GM19099 (cell line): ENCODE measurements at regions not wholly inside any gene's neighbourhood (a gene's known extent, or its start where the extent isn't known, plus 50 kb on each side); places are given as distances from the start of the nearest gene placed in this dataset.

Source experiments
- POLR2A ChIP-seq: IDR thresholded peaks from 3 replicates; pipeline ENCODE4 v1.6.1; 2011; ENCODE audit warnings: low read depth; ENCODE audit not compliant: insufficient read length; ENCODE audit errors: extremely low read depth

DNA sequence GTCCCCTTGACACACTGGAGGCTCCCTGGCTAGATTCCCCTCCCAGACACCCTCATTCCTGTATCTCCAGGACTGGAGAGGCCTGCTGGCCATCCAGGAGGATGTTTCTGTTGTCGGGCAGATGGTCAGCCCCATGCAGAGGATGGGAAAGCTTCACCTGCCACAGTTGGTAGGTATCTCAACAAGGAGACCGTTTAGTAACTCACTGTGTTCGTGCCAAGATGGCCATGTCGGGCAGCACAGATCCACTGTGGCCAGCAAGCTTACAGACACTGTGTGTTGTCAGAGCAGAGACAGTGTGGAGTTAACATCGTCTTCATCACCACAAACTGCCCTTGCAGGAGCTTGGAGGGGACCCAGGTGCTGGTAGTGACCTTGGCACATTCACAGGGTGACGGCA, 390.9 kb downstream of the SEC14L1 start:
- TF ChIP-seq POLR2A, result no peak

DNA sequence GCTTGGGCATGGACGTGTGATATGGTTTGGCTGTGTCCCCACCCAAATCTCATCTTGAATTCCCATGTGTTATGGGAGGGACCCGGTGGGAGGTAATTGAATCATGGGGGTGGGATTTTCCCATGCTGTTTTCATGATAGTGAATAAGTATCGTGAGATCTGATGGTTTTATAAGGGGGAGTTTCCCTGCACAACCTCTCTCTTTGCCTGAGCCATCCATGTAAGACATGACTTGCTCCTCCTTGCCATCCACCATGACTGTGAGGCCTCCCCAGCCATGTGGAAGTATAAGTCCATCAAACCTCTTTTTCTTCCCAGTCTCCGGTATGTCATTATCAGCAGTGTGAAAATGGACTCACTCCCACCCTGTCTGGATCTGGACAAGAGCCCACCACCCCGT, 393.4 kb downstream of the SEC14L1 start:
- TF ChIP-seq POLR2A, result no peak

GRCh38 chr17:77535435-77535834, 394.7 kb downstream of the SEC14L1 start:
- no peak for TF ChIP-seq POLR2A

DNA sequence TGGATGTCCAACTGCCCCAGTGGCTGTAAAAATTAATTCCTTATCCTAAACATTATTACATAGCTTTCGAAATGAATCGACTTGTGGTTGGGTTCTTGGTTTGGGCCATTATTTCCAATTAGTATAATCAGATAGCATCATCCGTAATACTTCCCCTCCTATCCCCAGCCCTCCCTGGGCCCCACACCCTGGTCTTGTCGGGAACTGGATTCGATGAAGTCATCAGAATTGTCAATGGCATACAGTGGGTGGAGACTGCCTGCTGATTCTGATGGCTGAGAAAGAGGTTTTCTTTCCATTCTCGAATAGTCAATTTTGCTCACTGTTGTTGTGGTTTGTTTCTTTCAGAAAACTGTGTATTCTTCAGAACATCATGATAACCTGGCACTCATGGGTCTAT, 395.1 kb downstream of the SEC14L1 start:
- TF ChIP-seq POLR2A, result no peak

GRCh38 chr17:77537566-77537965, 396.8 kb downstream of the SEC14L1 start:
- TF ChIP-seq POLR2A, result no peak

GRCh38 chr17:77540531-77540930, 399.8 kb downstream of the SEC14L1 start:
- TF ChIP-seq POLR2A, result no peak

- no peak for TF ChIP-seq POLR2A
These were observed 400.2 kb downstream of the SEC14L1 start for GRCh38 chr17:77540975-77541374.

DNA sequence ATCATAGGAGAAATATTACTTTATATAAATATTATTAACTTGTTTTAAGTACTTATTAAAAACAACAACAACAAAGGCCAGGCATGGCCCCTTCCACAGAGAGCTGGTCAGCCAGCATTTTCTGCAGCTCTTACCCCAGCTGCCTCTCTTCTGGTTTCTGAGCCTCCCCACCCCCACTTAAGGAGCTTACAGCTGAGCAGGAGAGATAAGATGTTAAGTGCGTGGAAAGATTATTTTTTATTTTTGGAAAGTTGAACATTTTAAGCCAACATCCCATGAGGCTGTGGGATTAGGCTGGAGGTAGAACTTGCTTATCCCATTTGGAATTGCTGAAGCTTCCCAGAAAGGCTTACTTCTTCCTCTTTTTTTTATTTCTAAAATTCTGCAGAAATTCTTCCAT, 401.2 kb downstream of the SEC14L1 start:
- no peak for TF ChIP-seq POLR2A

DNA sequence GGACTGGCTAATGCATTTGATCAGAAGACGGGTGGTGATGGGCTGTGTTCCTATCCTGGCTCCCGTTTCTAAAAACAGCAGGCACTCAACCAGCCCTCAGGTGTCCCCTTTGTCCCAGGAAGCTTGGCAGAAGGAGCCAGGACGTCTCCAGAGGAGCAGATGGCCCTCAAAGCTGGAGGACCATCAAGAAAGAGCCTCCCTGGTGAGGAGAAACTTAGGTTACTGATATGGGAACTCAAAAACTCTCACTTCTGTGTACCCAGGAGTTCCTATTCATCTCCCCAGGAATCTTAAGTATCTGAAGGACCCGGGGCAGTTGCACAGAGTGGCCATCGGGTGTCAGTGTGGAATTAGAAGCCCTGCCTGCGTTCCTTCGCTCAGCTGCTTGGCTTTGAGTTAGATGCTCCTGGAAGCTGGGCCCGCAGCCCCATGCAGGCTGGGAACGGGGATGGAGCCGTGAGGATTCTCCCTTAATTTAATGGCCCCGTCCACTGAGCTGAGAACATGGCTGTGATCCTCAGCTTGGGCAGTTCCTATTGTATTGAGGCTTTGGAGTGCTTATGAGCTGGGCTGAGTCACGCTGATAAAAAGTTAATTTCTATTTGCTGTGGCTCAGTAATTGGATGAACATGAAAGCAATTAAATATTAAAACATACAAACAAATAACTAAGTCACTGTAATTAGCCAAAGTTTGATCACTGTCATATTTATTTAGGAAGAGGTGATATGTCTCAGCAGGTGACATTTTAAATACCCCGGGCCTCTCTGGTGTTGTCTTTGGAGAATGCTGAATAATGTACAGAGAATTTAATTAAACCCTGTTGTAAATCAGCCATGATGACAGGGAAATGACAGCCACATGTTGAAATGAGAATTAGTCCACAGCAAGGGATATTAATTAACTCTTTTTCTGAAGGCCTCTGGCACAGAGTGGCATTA, 402.1 kb downstream of the SEC14L1 start:
- no peak for TF ChIP-seq POLR2A

- TF ChIP-seq POLR2A, result no peak
These were observed 403.0 kb downstream of the SEC14L1 start for GRCh38 chr17:77543801-77544200.

DNA sequence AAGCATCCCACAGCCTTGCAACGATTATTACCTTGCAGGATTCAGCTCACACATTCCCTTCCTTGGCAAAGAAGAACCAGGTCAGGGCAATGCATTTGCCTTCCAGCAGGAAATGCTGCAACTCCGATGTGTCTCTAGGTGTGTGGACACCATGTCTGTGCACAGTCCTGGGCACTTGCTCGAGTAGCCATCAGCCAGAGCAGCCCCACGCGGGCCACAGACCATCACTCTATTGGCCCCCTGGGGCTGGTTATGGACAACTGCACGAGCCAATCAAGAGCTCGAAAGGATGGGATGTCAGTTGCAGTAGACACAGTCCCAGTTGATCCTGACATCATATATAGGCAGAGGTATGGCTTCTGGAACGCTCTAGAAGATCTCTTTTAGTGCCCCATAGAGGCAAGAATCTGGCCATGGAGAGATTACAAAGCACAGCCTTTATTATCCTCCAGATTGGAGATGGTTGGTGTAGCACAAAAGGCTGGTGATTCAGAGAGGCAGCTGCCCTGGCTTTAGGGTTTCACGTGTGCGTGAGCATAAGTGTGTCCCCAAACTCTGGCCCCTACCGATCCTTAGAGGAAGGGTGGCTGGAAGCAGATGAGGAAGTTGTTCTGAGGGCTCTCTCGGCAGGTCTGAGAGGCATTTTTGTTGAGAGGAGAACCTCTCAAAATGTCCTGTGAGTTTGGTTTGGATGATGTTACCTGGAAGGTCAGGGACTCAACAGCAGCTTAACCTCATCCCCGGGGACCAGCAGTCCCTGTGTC, 403.8 kb downstream of the SEC14L1 start:
- no peak for TF ChIP-seq POLR2A

- no peak for TF ChIP-seq POLR2A
These were observed 406.0 kb downstream of the SEC14L1 start for GRCh38 chr17:77546772-77547241.

GRCh38 chr17:77548967-77549366, 408.2 kb downstream of the SEC14L1 start:
- no peak for TF ChIP-seq POLR2A

DNA sequence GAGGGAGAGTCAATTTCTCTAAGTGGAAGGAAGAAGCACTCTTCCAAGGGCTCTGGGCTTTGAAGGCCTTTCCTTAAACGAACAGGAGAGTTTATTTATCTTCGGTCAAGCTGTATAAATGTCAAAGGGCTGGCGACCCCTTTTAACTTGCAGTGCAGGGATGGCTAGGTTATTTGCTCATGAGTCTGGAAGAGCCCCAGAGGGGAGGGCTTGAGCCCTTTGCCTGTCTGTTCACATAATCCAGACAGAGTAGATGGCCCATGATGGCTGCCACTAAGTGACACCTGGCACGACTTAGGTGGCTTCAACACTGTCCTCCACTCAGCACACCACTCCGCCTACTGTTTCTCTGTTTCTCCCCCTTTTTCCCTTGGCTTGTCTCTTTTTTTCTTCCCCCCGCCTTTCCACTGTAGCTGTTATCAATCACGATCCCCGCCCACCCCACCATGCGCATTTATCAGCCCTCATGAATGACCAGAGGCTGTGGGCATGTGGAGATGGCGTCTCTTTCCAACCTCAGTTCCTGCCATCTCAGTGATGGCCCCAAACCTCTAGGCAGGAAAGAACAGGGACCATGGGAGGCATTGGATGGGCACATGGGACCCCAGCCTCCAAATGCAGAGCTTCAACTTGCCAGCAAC, 408.7 kb upstream of the TNRC6C start:
- TF ChIP-seq POLR2A, result no peak

DNA sequence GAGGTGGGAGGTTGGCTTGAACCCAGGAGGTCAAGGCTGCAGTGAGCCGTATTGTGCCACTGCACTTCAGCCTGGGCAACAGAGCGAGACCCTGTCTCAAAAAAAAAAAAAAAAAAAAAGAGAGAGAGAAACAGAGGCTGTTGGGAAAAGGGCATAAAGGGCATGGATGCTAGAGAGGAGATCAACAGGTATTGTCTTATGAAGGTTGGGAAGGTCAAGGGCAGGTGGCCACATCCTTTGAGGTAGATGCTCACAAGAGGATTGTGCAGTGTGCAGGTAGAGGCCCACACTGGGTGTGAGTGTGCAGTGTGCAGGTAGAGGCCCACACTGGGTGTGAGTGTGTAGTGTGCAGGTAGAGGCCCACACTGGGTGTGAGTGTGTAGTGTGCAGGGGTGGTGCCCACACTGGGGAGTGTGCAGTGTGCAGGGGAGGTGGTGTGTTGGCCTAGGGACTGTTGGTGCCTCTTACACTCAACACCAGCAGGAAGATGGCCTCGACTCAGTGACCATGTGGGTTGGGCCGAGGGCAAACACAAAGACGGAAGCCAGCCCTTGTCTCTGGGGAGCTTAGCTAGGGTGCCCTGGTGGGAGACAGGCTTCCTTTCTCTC, 404.9 kb upstream of the TNRC6C start:
- TF ChIP-seq POLR2A, result no peak
